ENCODE measurements at regions not wholly inside any gene's neighbourhood (a gene's known extent, or its start where the extent isn't known, plus 50 kb on each side); places are given as distances from the start of the nearest gene placed in this dataset.
"Not testable (repeated sequence)": the region's sequence is repeated elsewhere in the genome, so short reads cannot be mapped to it uniquely, and the experiment has no call there.

- DNase-seq, result not testable (repeated sequence)
Measured at GRCh38 chr17:27099266-27099665, 194.6 kb upstream of the WSB1 start.

DNA sequence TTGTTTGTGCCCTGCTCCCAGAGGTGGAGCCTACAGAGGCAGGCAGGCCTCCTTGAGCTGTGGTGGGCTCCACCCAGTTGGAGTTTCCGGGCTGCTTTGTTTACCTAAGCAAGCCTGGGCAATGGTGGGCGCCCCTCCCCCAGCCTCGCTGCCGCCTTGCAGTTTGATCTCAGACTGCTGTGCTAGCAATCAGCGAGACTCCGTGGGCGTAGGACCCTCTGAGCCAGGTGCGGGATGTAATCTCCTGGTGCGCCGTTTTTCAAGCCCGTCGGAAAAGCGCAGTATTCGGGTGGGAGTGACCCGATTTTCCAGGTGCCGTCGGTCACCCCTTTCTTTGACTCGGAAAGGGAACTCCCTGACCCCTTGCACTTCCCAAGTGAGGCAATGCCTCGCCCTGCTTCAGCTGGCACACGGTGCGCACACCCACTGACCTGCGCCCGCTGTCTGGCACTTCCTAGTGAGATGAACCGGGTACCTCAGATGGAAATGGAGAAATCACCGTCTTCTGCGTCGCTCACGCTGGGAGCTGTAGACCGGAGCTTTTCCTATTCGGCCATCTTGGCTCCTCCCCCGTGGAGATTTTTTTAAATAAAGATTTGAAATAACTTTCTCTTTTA, 189.2 kb upstream of the WSB1 start:
- not testable (repeated sequence) for DNase-seq

GRCh38 chr17:27105636-27106035, 188.3 kb upstream of the WSB1 start:
- DNase-seq, result no peak

DNA sequence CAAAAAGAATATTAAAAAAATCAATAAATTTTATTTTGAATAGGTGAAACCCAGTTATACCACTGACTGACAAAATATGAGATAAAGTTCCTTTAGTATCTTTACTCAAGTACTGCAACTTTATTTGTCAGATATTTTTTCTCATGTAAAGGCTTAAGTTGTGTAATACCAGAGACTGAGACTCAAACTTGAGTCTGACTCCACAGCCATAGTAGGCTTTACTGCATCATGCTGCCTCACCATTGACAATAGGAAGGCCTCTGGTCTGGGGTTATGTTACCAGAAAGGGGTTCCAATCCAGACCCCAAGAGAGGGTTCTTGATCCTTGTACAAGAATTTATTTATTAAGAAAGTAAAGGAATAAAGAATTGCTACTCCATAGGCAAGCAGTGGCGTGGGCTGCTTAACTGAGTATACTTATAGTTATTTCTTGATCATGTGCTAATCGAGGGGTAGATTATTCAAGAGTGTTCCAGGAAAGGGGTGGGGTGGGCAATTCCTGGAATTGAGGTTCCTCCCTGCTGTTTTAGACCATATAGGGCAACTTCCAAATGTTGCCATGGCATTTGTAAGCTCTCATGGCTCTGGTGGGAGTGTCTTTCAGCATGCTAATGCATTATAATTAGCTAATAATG, 187.4 kb upstream of the WSB1 start:
- no peak for DNase-seq

DNA sequence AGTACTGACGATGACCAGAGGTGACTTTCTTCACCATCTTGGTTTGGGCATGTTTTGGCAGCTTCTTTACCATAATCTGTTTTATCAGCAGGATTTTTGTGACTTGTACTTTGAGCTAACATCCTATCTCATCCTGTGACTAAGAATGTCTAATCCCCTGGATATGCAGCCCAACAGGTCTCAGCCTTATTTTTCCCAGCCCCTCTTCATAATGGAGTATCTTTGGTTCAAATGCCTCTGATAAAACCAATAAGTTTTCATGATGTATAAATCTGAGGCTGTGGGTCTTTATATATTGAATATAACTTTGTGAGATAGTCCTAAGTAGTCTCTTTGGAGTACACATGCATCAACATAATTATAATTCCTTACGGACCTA, 186.9 kb upstream of the WSB1 start:
- no peak for DNase-seq

DNA sequence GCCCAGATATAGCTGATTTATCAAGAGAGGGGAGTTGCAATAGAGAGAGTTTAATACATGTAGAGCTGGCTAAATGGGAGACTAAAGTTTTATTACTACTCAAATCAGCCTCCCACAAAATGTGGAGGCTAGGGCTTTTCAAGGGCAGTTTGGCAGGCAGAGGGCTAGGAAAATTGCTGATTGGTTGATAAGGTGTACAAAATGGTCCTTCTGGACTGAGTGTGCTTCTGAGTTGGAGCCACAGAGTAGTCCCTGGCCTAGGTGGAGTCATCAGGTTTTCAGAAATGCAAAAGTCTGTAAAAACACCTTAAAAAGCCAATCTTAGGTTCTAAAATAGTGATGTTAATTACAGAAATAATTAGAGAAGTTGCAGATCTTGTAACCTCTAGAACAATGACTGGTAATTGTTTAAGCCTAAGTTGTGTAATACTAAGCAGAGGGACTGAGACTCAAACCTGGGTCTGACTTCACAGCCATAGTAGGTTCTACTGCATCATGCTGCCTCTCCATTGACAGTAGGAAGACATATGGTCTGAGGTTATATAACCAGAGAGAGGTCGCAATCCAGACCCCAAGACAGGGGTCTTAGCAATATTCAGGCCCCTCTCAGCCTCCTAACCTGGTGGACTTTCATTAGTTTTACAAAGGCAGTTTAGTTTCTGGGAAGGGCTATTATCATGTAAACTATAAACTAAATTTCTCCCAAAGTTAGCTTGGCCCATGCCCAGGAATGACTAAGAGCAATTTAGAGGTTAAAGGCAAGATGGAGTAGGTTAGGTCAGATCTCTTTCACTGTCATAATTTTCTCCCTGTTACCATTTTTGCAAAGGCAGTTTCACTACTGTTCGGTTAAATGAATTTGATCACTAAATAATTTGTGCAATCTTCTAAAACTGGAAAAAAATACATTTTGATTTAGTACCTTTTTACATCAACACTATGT, 186.3 kb upstream of the WSB1 start:
- DNase-seq, result not testable (repeated sequence)

DNA sequence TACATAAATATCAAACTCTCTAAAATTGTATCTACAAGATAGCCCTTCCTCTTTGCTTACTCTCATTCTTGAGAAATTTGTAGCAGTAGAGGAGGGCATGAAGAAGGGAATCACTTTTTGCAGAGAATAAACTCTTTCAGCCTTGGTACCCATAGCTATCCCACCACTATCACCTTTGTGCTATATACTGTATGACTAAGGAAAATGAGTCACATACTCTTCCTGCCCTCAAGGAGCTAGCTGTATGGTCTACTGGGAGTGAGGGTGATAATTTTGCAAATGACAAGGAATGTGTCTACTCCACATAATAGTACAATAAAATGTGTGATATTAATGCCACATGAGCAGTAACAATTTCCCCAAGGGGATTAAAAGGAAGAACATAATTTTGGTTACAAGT, 184.6 kb upstream of the WSB1 start:
- DNase-seq, result no peak

DNA sequence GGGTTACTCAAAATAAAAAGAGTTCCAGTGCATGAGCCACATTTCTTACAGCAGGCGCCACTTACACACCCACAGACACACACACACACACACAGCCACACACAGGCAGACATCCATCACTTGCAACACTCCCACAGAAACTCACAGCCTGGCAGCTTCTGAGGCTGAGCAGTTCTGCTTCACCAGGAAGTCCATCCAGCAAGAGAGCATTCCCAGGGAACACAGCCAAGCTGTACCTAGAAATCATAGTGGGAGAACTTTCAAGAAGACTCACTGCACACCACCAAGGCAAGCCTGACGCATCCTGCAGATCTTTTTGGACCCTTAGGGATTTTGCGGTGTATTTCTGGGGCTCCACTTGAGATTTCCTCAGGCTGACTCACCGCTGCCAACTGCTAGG, 140.9 kb upstream of the WSB1 start:
- no peak for DNase-seq

DNA sequence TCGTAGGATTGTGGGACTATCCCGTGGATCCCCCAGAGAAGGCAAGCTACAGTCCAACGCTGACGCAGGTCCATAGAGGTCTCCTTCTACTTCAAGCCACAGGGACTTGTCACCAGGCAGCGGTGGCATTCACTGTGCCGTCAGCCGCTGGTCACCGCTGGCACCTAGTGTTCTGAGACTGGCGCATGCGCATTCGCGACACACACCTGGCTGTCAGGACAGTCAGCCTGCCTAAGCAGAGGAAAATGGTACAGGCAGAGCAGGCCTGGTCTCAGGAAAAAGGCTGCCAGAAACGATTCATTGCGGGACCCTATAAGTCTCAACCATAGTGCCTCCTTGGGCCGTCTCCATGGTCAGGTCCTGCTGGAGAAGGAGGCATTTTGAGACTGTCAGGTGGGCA, 138.0 kb upstream of the WSB1 start:
- no peak for DNase-seq

DNA sequence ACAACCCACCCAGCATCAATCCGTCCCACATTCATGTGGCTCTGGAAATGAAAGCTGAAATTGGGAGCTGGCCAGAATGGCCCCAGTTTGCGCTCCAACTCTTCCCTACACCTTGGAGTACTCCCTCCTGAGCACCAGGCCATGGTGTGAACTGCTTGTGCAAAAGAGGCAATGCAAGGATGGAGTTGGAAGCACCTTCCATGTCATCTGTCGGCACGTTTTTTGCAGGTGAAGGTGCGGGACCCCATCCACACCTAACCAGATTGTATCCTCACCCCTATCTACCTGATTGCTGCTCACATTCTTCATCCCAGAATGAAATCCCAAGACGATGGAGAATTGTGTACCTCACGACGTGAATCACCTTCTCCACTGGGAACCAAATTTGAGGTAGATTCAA, 136.6 kb upstream of the WSB1 start:
- no peak for DNase-seq

DNA sequence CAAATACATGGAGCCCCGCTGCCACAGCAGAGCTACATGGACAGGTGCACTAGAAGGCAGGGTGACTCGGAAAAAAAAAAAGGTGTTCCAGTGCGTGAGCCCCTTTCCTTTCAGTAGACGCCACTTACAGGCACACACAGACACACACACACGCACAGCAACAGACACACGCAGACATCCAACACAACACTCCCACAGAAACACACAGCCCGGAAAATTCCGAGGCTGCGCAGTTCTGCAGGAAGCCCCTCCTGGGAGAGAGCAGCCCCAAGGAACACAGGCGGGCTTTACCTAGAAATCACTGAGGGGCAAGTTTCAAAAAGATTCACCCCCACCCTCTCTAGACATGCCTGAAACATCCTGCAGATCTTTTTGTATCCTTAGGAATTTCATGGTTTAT, 136.0 kb upstream of the WSB1 start:
- no peak for DNase-seq

DNA sequence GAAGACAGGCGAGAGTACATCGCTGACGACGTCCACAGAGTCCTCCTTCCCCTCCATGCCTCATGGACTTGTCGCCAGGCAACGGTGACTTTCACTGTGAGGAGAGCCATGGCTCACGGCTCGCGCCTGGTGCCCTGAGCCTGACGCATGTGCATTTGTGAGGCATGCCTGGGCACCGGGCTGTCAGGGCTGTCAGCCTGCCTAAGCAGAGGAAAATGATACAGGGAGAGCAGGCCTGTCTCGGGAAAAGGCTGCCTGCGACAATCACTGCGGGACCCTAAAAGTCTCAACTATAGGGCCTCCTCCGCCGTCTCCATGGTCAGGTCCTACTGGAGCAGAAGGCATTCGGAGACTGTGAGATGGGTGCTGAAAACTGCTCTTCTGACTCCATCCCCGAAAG, 135.5 kb upstream of the WSB1 start:
- DNase-seq, result no peak

- DNase-seq, result no peak
Measured at GRCh38 chr17:27180322-27180721, 113.6 kb upstream of the WSB1 start.

- not testable (repeated sequence) for DNase-seq
Measured at GRCh38 chr17:27181379-27181925, 112.5 kb upstream of the WSB1 start.

DNA sequence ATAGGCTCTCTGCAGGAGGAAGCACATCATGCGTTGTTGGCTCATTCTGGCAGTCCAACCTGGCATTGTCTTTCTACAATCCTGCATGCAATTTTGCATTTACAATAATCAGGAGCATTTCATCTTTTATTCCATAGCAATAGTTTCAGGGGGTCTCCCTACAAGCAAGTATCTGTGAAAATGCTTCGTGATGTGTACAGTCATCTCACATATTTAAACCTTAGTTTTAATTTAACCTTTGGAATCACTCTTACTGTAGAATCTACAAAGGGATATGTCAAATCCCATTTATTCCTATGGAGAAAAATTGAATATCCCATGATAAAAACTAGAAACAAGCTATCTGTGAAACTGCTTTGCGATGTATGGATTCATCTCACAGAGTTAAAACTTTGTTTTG, 112.0 kb upstream of the WSB1 start:
- no peak for DNase-seq

DNA sequence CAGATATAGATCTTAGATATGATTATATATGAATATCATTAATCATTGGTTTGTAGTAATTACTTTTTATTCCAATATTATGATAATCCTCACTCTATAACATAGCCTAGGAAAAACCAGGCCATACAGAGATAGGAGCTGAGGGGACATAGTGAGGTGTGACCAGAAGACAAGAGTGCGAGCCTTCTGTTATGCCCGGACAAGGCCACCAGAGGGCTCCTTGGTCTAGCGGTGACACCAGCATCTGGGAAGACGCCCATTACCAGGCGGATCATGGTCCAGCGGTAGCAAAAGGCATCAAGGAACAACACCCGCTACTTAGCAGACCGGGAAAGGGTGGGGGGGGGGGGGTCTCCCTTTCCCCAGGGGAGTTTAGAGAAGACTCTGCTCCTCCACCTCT, 96.4 kb upstream of the WSB1 start:
- not testable (repeated sequence) for DNase-seq

- no peak for DNase-seq
Measured at GRCh38 chr17:27199948-27200347, 94.0 kb upstream of the WSB1 start.

GRCh38 chr17:27200476-27200875, 93.4 kb upstream of the WSB1 start:
- DNase-seq, result no peak

GRCh38 chr17:27203241-27203640, 90.7 kb upstream of the WSB1 start:
- no peak for DNase-seq

DNA sequence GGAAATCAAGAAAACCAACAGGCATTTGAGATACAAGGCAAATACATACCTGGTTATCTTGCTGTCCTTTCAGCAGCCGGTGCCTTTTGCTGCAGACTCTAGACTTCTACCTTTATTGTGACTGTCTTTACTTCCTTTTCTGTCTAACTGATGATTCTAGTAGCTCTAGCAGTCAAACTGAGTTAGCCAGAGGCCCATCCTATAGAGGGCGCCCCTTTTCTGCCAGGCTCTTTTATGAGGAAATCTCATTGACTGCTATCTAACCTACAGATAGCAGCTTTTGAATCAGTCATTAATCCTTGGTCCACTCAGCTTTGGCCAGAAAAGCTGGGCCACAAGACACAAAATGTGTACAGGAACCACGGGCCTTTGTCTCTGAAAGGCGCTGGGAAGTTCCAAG, 87.5 kb upstream of the WSB1 start:
- DNase-seq, result no peak

DNA sequence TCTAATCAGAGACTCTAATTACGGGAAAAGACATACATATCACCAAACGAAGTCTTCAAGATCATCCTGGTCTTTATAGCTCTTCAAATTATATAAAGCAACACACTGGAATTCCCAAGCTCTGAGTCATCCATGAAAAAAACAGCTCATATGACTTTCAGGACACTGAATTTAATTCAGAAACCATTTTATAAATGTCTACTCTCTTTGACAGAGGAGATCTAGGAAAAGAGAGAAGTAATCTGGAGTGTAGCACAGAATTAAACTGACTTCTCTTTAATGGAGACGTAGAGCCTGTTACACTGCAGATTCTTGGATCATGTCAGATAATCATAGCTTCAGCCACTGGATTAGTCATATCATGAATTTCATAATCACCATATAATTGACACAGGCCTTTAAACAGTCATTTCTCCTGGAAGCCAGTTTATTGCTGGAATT, 86.8 kb upstream of the WSB1 start:
- DNase-seq, result no peak

- not testable (repeated sequence) for DNase-seq
Measured at GRCh38 chr17:27208370-27208769, 85.5 kb upstream of the WSB1 start.

GRCh38 chr17:27209316-27209715, 84.6 kb upstream of the WSB1 start:
- DNase-seq, result no peak

DNA sequence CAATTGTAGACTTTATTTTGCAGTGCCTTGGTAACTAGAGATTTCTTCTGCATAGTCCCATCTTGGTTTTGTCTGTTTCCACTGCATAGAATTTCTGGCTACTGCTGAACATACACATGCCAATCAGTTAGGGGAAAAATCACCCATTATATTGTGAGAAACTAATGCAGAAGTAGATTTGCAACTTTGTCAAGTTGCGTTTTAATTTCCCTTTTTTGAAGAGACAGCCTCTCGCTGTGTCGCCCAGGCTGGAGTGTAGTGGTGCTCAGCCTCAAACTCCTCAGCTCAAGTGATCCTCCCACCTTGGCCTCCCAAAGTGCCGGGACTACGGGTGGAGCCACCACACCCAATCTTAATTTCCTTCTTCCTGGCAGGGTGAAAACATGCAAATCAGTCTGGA, 83.1 kb upstream of the WSB1 start:
- not testable (repeated sequence) for DNase-seq

Data from NCI-H1092 treated with DMSO at 0.1 percent for 48 hours (cell line).